C4-2B (cell line): ENCODE measurements at regions not wholly inside any gene's neighbourhood (a gene's known extent, or its start where the extent isn't known, plus 50 kb on each side); places are given as distances from the start of the nearest gene placed in this dataset.

Experiments used
- ZFX ChIP-seq: fragments of 450-650 bp; IDR thresholded peaks from 2 replicates; pipeline ENCODE4 v1.6.1; 2017
- TF ChIP-seq, protein P1 (sequence below): fragments of 450-650 bp; conservative IDR thresholded peaks from 2 replicates; pipeline ENCODE4 v1.5.1; 2017; ENCODE audit warnings: mild to moderate bottlenecking

- TF ChIP-seq, protein P1, sequence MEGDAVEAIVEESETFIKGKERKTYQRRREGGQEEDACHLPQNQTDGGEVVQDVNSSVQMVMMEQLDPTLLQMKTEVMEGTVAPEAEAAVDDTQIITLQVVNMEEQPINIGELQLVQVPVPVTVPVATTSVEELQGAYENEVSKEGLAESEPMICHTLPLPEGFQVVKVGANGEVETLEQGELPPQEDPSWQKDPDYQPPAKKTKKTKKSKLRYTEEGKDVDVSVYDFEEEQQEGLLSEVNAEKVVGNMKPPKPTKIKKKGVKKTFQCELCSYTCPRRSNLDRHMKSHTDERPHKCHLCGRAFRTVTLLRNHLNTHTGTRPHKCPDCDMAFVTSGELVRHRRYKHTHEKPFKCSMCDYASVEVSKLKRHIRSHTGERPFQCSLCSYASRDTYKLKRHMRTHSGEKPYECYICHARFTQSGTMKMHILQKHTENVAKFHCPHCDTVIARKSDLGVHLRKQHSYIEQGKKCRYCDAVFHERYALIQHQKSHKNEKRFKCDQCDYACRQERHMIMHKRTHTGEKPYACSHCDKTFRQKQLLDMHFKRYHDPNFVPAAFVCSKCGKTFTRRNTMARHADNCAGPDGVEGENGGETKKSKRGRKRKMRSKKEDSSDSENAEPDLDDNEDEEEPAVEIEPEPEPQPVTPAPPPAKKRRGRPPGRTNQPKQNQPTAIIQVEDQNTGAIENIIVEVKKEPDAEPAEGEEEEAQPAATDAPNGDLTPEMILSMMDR: no peak
- TF ChIP-seq ZFX: no peak
These were observed 2090.9 kb upstream of the WWC1 start for GRCh38 chr5:166200532-166200931.
